ENCODE measurements at regions not wholly inside any gene's neighbourhood (a gene's known extent, or its start where the extent isn't known, plus 50 kb on each side); places are given as distances from the start of the nearest gene placed in this dataset.

- no peaks in the 10 kb centered on the region for H3K36me3 ChIP-seq (ENCODE audit: control insufficient read depth, insufficient read depth, low read length)
- no peak for DNase-seq (ENCODE audit: low read depth in 2 of 2)
- no peak overlapping the region for H2AFZ ChIP-seq (ENCODE audit: low read length)
- H3K4me1 ChIP-seq (ENCODE audit: control insufficient read depth, extremely low read depth, insufficient read depth, low read length) = no peaks in the 10 kb centered on the region
- no peaks in the 10 kb centered on the region for H3K79me2 ChIP-seq (ENCODE audit: control insufficient read depth, insufficient read depth, low read length)
- no peak overlapping the region for H3K27ac ChIP-seq (ENCODE audit: insufficient read depth, low read length)
- H3K4me3 ChIP-seq (replicated peaks in 1 of 4; ENCODE audit: control extremely low read depth in 1 of 4, insufficient read depth in 1 of 4, low read depth in 3 of 4, low read length in 4 of 4) = no peak overlapping the region
- no peaks in the 10 kb centered on the region for H3K9me3 ChIP-seq (ENCODE audit: control insufficient read depth, insufficient read depth, low read depth, low read length)
- TF ChIP-seq EZH2 (IDR thresholded peaks at IDR 0.05; ENCODE audit: low read length, missing control alignments) (no peak), CTCF (conservative IDR thresholded peaks at IDR 0.05 in 1 of 2, IDR thresholded peaks at IDR 0.05 in 1 of 2; ENCODE audit: low read depth in 1 of 2, low read length in 2 of 2) (no peak)
- no peaks in the 10 kb centered on the region for H4K20me1 ChIP-seq (ENCODE audit: control insufficient read depth, extremely low read depth, insufficient read depth, low read length)
- H3K4me2 ChIP-seq (ENCODE audit: extremely low read depth, insufficient read depth, low read length) = no peak overlapping the region
- no peaks in the 10 kb centered on the region for H3K27me3 ChIP-seq (ENCODE audit: control insufficient read depth, insufficient read depth, low read length)
- H3K9ac ChIP-seq (ENCODE audit: insufficient read depth, low read length) = no peak overlapping the region
Observed at GRCh38 chr14:76672123-76672522, 89.1 kb upstream of the VASH1 start.

- Histone ChIP-seq H3K27ac (ENCODE audit: insufficient read depth, low read length) (no peak overlapping the region), H3K4me3 (replicated peaks in 1 of 4; ENCODE audit: control extremely low read depth in 1 of 4, insufficient read depth in 1 of 4, low read depth in 3 of 4, low read length in 4 of 4) (no peak overlapping the region), H3K79me2 (ENCODE audit: control insufficient read depth, insufficient read depth, low read length) (no peaks in the 10 kb centered on the region), H4K20me1 (ENCODE audit: control insufficient read depth, extremely low read depth, insufficient read depth, low read length) (no peaks in the 10 kb centered on the region), H3K9me3 (ENCODE audit: control insufficient read depth, insufficient read depth, low read depth, low read length) (no peaks in the 10 kb centered on the region), H3K27me3 (ENCODE audit: control insufficient read depth, insufficient read depth, low read length) (no peaks in the 10 kb centered on the region), H3K36me3 (ENCODE audit: control insufficient read depth, insufficient read depth, low read length) (no peaks in the 10 kb centered on the region), H3K4me1 (ENCODE audit: control insufficient read depth, extremely low read depth, insufficient read depth, low read length) (no peaks in the 10 kb centered on the region), H3K9ac (ENCODE audit: insufficient read depth, low read length) (no peak overlapping the region), H3K4me2 (ENCODE audit: extremely low read depth, insufficient read depth, low read length) (no peak overlapping the region), H2AFZ (ENCODE audit: low read length) (no peak overlapping the region)
- DNase-seq (ENCODE audit: low read depth in 2 of 2) = no peak
- TF ChIP-seq EZH2 (IDR thresholded peaks at IDR 0.05; ENCODE audit: low read length, missing control alignments) (no peak), CTCF (conservative IDR thresholded peaks at IDR 0.05 in 1 of 2, IDR thresholded peaks at IDR 0.05 in 1 of 2; ENCODE audit: low read depth in 1 of 2, low read length in 2 of 2) (no peak)
Observed at GRCh38 chr14:76673261-76673660, 88.0 kb upstream of the VASH1 start.

GRCh38 chr14:76675046-76675445 is 86.2 kb upstream of the VASH1 start:
- Histone ChIP-seq H3K36me3 (ENCODE audit: control insufficient read depth, insufficient read depth, low read length) (no peaks in the 10 kb centered on the region), H3K4me2 (ENCODE audit: extremely low read depth, insufficient read depth, low read length) (no peak overlapping the region)

More at GRCh38 chr14:76675046-76675445, 86.2 kb upstream of the VASH1 start:
- Histone ChIP-seq H3K27ac (ENCODE audit: insufficient read depth, low read length) (no peak overlapping the region), H3K79me2 (ENCODE audit: control insufficient read depth, insufficient read depth, low read length) (no peaks in the 10 kb centered on the region), H3K9me3 (ENCODE audit: control insufficient read depth, insufficient read depth, low read depth, low read length) (no peaks in the 10 kb centered on the region), H4K20me1 (ENCODE audit: control insufficient read depth, extremely low read depth, insufficient read depth, low read length) (no peaks in the 10 kb centered on the region), H2AFZ (ENCODE audit: low read length) (no peak overlapping the region), H3K4me1 (ENCODE audit: control insufficient read depth, extremely low read depth, insufficient read depth, low read length) (no peaks in the 10 kb centered on the region), H3K4me3 (replicated peaks in 1 of 4; ENCODE audit: control extremely low read depth in 1 of 4, insufficient read depth in 1 of 4, low read depth in 3 of 4, low read length in 4 of 4) (no peak overlapping the region), H3K27me3 (ENCODE audit: control insufficient read depth, insufficient read depth, low read length) (no peaks in the 10 kb centered on the region), H3K9ac (ENCODE audit: insufficient read depth, low read length) (no peak overlapping the region)
- TF ChIP-seq CTCF (conservative IDR thresholded peaks at IDR 0.05 in 1 of 2, IDR thresholded peaks at IDR 0.05 in 1 of 2; ENCODE audit: low read depth in 1 of 2, low read length in 2 of 2) (no peak), EZH2 (IDR thresholded peaks at IDR 0.05; ENCODE audit: low read length, missing control alignments) (no peak)
- no peak for DNase-seq (ENCODE audit: low read depth in 2 of 2)

All from fibroblast of lung (primary cell).